WTC11 (cell line): ENCODE measurements at regions not wholly inside any gene's neighbourhood (a gene's known extent, or its start where the extent isn't known, plus 50 kb on each side); places are given as distances from the start of the nearest gene placed in this dataset.

ENCODE experiments used
- ATAC-seq: fragments of 200-7000 bp; cut with Tn5 transposase; 2 replicates; pipeline ENCODE4 v1.10.0; 2021; ENCODE audit warnings: mild to moderate bottlenecking, moderate library complexity
- CTCF ChIA-PET: fragments of 300-600 bp; sonication (Branson Sonifier 250); formaldehyde crosslinking; loops from one replicate; lab custom pipeline; 2021; ENCODE audit warnings: antibody characterized with exemption; lab: Charles Lee
- POLR2A ChIA-PET: fragments of 350-600 bp; sonication (Branson Sonifier 250); formaldehyde crosslinking; loops from one replicate; lab custom pipeline; 2021; ENCODE audit warnings: antibody characterized with exemption; lab: Charles Lee
- DNase-seq: peaks from one replicate; pipeline ENCODE4 v3.0.0; 2021; ENCODE audit warnings: low spot score
- H3K27ac Mint-ChIP-seq: 2 replicates; pipeline ENCODE4 v1.8.0; 2021; ENCODE audit warnings: mixed read lengths
- H3K27me3 Mint-ChIP-seq: 2 replicates; pipeline ENCODE4 v1.8.0; 2021; ENCODE audit warnings: low read depth, mild to moderate bottlenecking, moderate library complexity, mixed read lengths
- H3K36me3 Mint-ChIP-seq: 2 replicates; pipeline ENCODE4 v1.8.0; 2021; ENCODE audit warnings: mixed read lengths
- H3K4me1 Mint-ChIP-seq: 2 replicates; pipeline ENCODE4 v1.8.0; 2022; ENCODE audit warnings: mixed read lengths
- H3K4me3 Mint-ChIP-seq: 2 replicates; pipeline ENCODE4 v1.8.0; 2021; ENCODE audit warnings: mild to moderate bottlenecking, moderate library complexity, mixed read lengths
- H3K9me3 Mint-ChIP-seq: 2 replicates; pipeline ENCODE4 v1.8.0; 2021; ENCODE audit warnings: mixed read lengths
- CDX4 ChIP-seq: fragments of 250-450 bp; sonication (Bioruptor Pico); IDR thresholded peaks from 2 replicates; pipeline ENCODE4 v1.9.0; 2021; ENCODE audit warnings: moderate library complexity, mild to moderate bottlenecking, inconsistent platforms, borderline replicate concordance
- E2F4 ChIP-seq: sonication (generic); formaldehyde crosslinking; IDR thresholded peaks from 2 replicates; pipeline ENCODE4 v1.8.1; 2022; ENCODE audit warnings: low read depth, mild to moderate bottlenecking, moderate library complexity, missing genetic modification reagents, borderline replicate concordance
- E2F5 ChIP-seq: sonication (generic); formaldehyde crosslinking; IDR thresholded peaks from 2 replicates; pipeline ENCODE4 v1.8.1; 2022; ENCODE audit warnings: mild to moderate bottlenecking, moderate library complexity, missing genetic modification reagents
- ELF4 ChIP-seq: sonication (generic); formaldehyde crosslinking; IDR thresholded peaks from 2 replicates; pipeline ENCODE4 v1.8.1; 2022; ENCODE audit warnings: low read depth, mild to moderate bottlenecking, moderate library complexity, missing genetic modification reagents
- FOXP1 ChIP-seq: sonication (generic); formaldehyde crosslinking; IDR thresholded peaks from 2 replicates; pipeline ENCODE4 v1.8.0; 2022; ENCODE audit warnings: missing genetic modification reagents, mild to moderate bottlenecking, moderate library complexity, borderline replicate concordance
- IRF1 ChIP-seq: sonication (generic); formaldehyde crosslinking; IDR thresholded peaks from 2 replicates; pipeline ENCODE4 v1.8.0; 2023; ENCODE audit warnings: missing genetic modification reagents
- MLX ChIP-seq: sonication (generic); formaldehyde crosslinking; IDR thresholded peaks from 2 replicates; pipeline ENCODE4 v1.8.1; 2023; ENCODE audit warnings: mild to moderate bottlenecking, missing genetic modification reagents, moderate library complexity
- NFE2L1 ChIP-seq: sonication (generic); formaldehyde crosslinking; IDR thresholded peaks from 2 replicates; pipeline ENCODE4 v1.8.1; 2023; ENCODE audit warnings: missing genetic modification reagents
- NR2C2 ChIP-seq: sonication (generic); formaldehyde crosslinking; IDR thresholded peaks from 2 replicates; pipeline ENCODE4 v1.8.0; 2022; ENCODE audit warnings: mild to moderate bottlenecking, missing genetic modification reagents
- PREB ChIP-seq: sonication (generic); formaldehyde crosslinking; IDR thresholded peaks from 2 replicates; pipeline ENCODE4 v1.8.1; 2022; ENCODE audit warnings: mild to moderate bottlenecking, missing genetic modification reagents, moderate library complexity, borderline replicate concordance
- TEAD1 ChIP-seq: sonication (generic); formaldehyde crosslinking; IDR thresholded peaks from 2 replicates; pipeline ENCODE4 v1.8.0; 2022; ENCODE audit warnings: mild to moderate bottlenecking, missing genetic modification reagents
- ZNF121 ChIP-seq: sonication (generic); formaldehyde crosslinking; IDR thresholded peaks from 2 replicates; pipeline ENCODE4 v1.8.0; 2023; ENCODE audit warnings: missing genetic modification reagents
- ZNF416 ChIP-seq: fragments of 250-450 bp; sonication (Bioruptor Pico); IDR thresholded peaks from 2 replicates; pipeline ENCODE4 v1.9.0; 2021; ENCODE audit warnings: mild to moderate bottlenecking, inconsistent platforms
- ZSCAN18 ChIP-seq: fragments of 250-450 bp; sonication (Bioruptor Pico); IDR thresholded peaks from 2 replicates; pipeline ENCODE4 v2.1.2; 2022; ENCODE audit warnings: mild to moderate bottlenecking, moderate library complexity
- TF ChIP-seq, protein P1 (sequence below): sonication (generic); formaldehyde crosslinking; IDR thresholded peaks from 2 replicates; pipeline ENCODE4 v1.8.0; 2022; ENCODE audit warnings: mild to moderate bottlenecking, missing genetic modification reagents
- TF ChIP-seq, protein P2 (sequence below): fragments of 250-450 bp; sonication (Bioruptor Pico); IDR thresholded peaks from 2 replicates; pipeline ENCODE4 v1.9.0; 2021; ENCODE audit warnings: mild to moderate bottlenecking

GRCh38 chr4:138475116-138475515, 233.0 kb upstream of the SLC7A11 start:
- ChIA-PET POLR2A (no interaction called here), CTCF (no interaction called here)

DNA sequence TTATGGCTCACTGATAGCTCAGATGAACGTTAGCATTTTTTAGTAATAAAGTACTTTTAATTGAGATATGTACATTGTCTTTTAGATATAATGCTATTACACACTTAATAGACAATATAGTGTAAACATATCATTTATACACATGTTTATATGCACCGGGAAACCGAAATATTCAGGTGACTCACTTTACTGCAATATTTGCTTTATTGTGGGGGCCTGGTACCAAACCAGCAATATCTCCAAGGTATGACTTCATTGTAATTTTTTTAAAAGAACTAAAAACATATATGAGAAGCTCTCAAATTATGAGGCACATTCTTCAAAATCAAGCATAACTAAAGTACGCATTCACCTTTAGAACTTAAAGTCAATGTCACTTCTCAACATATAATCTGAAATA, 231.2 kb upstream of the SLC7A11 start:
- no peaks in the 10 kb centered on the region for H3K27me3 Mint-ChIP-seq
- POLR2A ChIA-PET = no interaction called here
- H3K27ac Mint-ChIP-seq = no peak overlapping the region

More at GRCh38 chr4:138475116-138475515, 233.0 kb upstream of the SLC7A11 start:
- H3K27me3 Mint-ChIP-seq = no peaks in the 10 kb centered on the region
- peaks cover 5% of the 10 kb centered on the region; the same call in 1 of the 2 replicates for H3K36me3 Mint-ChIP-seq
- TF ChIP-seq E2F5 (CRISPR knock-in tag) (no peak), IRF1 (CRISPR knock-in tag) (no peak), ZNF121 (CRISPR knock-in tag) (no peak), CDX4 (CRISPR knock-in tag) (no peak), TEAD1 (CRISPR knock-in tag) (no peak), ZNF416 (no peak), NR2C2 (CRISPR knock-in tag) (no peak), E2F4 (CRISPR knock-in tag) (no peak), ELF4 (CRISPR knock-in tag) (no peak), NFE2L1 (no peak)
- TF ChIP-seq, protein P1, sequence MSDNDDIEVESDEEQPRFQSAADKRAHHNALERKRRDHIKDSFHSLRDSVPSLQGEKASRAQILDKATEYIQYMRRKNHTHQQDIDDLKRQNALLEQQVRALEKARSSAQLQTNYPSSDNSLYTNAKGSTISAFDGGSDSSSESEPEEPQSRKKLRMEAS (CRISPR knock-in tag) = no peak
- TF ChIP-seq, protein P2, sequence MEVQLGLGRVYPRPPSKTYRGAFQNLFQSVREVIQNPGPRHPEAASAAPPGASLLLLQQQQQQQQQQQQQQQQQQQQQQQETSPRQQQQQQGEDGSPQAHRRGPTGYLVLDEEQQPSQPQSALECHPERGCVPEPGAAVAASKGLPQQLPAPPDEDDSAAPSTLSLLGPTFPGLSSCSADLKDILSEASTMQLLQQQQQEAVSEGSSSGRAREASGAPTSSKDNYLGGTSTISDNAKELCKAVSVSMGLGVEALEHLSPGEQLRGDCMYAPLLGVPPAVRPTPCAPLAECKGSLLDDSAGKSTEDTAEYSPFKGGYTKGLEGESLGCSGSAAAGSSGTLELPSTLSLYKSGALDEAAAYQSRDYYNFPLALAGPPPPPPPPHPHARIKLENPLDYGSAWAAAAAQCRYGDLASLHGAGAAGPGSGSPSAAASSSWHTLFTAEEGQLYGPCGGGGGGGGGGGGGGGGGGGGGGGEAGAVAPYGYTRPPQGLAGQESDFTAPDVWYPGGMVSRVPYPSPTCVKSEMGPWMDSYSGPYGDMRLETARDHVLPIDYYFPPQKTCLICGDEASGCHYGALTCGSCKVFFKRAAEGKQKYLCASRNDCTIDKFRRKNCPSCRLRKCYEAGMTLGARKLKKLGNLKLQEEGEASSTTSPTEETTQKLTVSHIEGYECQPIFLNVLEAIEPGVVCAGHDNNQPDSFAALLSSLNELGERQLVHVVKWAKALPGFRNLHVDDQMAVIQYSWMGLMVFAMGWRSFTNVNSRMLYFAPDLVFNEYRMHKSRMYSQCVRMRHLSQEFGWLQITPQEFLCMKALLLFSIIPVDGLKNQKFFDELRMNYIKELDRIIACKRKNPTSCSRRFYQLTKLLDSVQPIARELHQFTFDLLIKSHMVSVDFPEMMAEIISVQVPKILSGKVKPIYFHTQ (CRISPR knock-in tag) = no peak
- DNase-seq (no peak), ATAC-seq (no peak)
- peaks cover 11% of the 10 kb centered on the region for H3K4me1 Mint-ChIP-seq
- peaks cover 6% of the 10 kb centered on the region for H3K9me3 Mint-ChIP-seq
- H3K4me3 Mint-ChIP-seq = no peak overlapping the region
- H3K27ac Mint-ChIP-seq = no peak overlapping the region

More for the DNA sequence above, 231.2 kb upstream of the SLC7A11 start:
- CTCF ChIA-PET = no interaction called here
- Mint-ChIP-seq H3K4me3 (no peak overlapping the region), H3K9me3 (no peaks in the 10 kb centered on the region), H3K36me3 (no peaks in the 10 kb centered on the region), H3K4me1 (peaks cover 11% of the 10 kb centered on the region)
- ATAC-seq = no peak
- no peak for DNase-seq
- TF ChIP-seq PREB (CRISPR knock-in tag) = no peak
- TF ChIP-seq ZSCAN18 (CRISPR knock-in tag) = no peak
- no peak for TF ChIP-seq FOXP1
- no peak for TF ChIP-seq NR2C2 (CRISPR knock-in tag)
- no peak for TF ChIP-seq MLX
